GM23338 (cell line): ENCODE measurements at regions not wholly inside any gene's neighbourhood (a gene's known extent, or its start where the extent isn't known, plus 50 kb on each side); places are given as distances from the start of the nearest gene placed in this dataset.

Experiments used
- ATAC-seq: fragments of 200-7000 bp; cut with Tn5 transposase; 3 replicates; pipeline ENCODE4 v1.9.1; 2020
- DNase-seq: peaks from one replicate; pipeline ENCODE4 v3.0.0-alpha.2; 2015; ENCODE audit warnings: low spot score
- H2AFZ ChIP-seq: fragments of 200-600 bp; sonication (generic); 2 replicates; pipeline ENCODE4 v1.8.0; 2016; ENCODE audit warnings: antibody characterized with exemption, mild to moderate bottlenecking, moderate library complexity
- H3F3A ChIP-seq: fragments of 200-600 bp; sonication (generic); replicated peaks from 2 replicates; pipeline ENCODE4 v1.8.0; 2017; ENCODE audit warnings: antibody characterized with exemption, mixed run types, low read depth
- H3K27ac ChIP-seq: fragments of 200-600 bp; sonication (generic); 2 replicates; pipeline ENCODE4 v1.6.1; 2016; ENCODE audit warnings: low read depth
- H3K27me3 ChIP-seq: fragments of 200-600 bp; sonication (generic); 2 replicates; pipeline ENCODE4 v1.8.0; 2016; ENCODE audit warnings: mild to moderate bottlenecking, mixed run types, moderate library complexity; ENCODE audit not compliant: insufficient read depth
- H3K36me3 ChIP-seq: fragments of 200-600 bp; sonication (generic); 2 replicates; pipeline ENCODE4 v1.8.0; 2016; ENCODE audit warnings: mild to moderate bottlenecking; ENCODE audit not compliant: insufficient read depth
- H3K4me1 ChIP-seq: fragments of 200-600 bp; sonication (generic); 2 replicates; pipeline ENCODE4 v1.8.0; 2016; ENCODE audit warnings: mild to moderate bottlenecking, moderate library complexity; ENCODE audit not compliant: insufficient read depth
- H3K4me2 ChIP-seq: fragments of 200-600 bp; sonication (generic); 2 replicates; pipeline ENCODE4 v1.7.1; 2017; ENCODE audit warnings: mixed run types
- H3K4me3 ChIP-seq: fragments of 200-600 bp; sonication (generic); 2 replicates; pipeline ENCODE4 v1.6.1; 2016; ENCODE audit warnings: mixed run types
- H3K79me2 ChIP-seq: fragments of 200-600 bp; sonication (generic); replicated peaks from 2 replicates; pipeline ENCODE4 v1.8.0; 2017; ENCODE audit warnings: mild to moderate bottlenecking; ENCODE audit not compliant: insufficient read depth
- H3K9me2 ChIP-seq: fragments of 200-600 bp; sonication (generic); 2 replicates; pipeline ENCODE4 v1.8.0; 2017; ENCODE audit not compliant: insufficient read depth
- H4K20me1 ChIP-seq: fragments of 200-600 bp; sonication (generic); replicated peaks from 2 replicates; pipeline ENCODE4 v1.8.0; 2017; ENCODE audit warnings: mild to moderate bottlenecking; ENCODE audit not compliant: insufficient read depth
- H3K27ac Mint-ChIP-seq: 2 replicates; pipeline ENCODE4 v1.8.0; 2020; ENCODE audit warnings: inconsistent platforms, mild to moderate bottlenecking, moderate library complexity, mixed read lengths
- H3K27me3 Mint-ChIP-seq: 3 replicates; pipeline ENCODE4 v1.8.0; 2022; ENCODE audit warnings: low read depth, mild to moderate bottlenecking, moderate library complexity, mixed read lengths, inconsistent platforms; ENCODE audit not compliant: insufficient read depth, poor library complexity
- H3K36me3 Mint-ChIP-seq: 3 replicates; pipeline ENCODE4 v1.8.0; 2021; ENCODE audit warnings: low read depth, mild to moderate bottlenecking, inconsistent platforms, moderate library complexity, mixed read lengths
- H3K4me1 Mint-ChIP-seq: 3 replicates; pipeline ENCODE4 v1.8.0; 2020; ENCODE audit warnings: mild to moderate bottlenecking, inconsistent platforms, mixed read lengths
- H3K4me3 Mint-ChIP-seq: 3 replicates; pipeline ENCODE4 v1.8.0; 2021; ENCODE audit warnings: moderate library complexity, mild to moderate bottlenecking, inconsistent platforms, mixed read lengths
- H3K9me3 Mint-ChIP-seq: 3 replicates; pipeline ENCODE4 v1.8.0; 2020; ENCODE audit warnings: moderate library complexity, mild to moderate bottlenecking, inconsistent platforms, mixed read lengths
- CREB1 ChIP-seq: fragments of 250-450 bp; sonication (Bioruptor Pico); IDR thresholded peaks from 2 replicates; pipeline ENCODE4 v1.5.0; 2020; ENCODE audit warnings: low read depth, mild to moderate bottlenecking, moderate library complexity
- JUNB ChIP-seq: IDR thresholded peaks from one replicate; pipeline ENCODE4 v1.6.1; 2016; ENCODE audit warnings: antibody characterized with exemption; ENCODE audit not compliant: unreplicated experiment
- NANOG ChIP-seq: IDR thresholded peaks from 2 replicates; pipeline ENCODE4 v1.6.1; 2016; ENCODE audit warnings: antibody characterized with exemption, borderline replicate concordance
- REST ChIP-seq: IDR thresholded peaks from one replicate; pipeline ENCODE4 v1.6.1; 2018; ENCODE audit warnings: antibody characterized with exemption; ENCODE audit not compliant: unreplicated experiment
- ZNF114 ChIP-seq: fragments of 250-450 bp; sonication (Bioruptor Pico); IDR thresholded peaks from 2 replicates; pipeline ENCODE4 v1.5.0; 2020; ENCODE audit warnings: mild to moderate bottlenecking, moderate library complexity
- ZNF331 ChIP-seq: fragments of 250-450 bp; sonication (Bioruptor Pico); IDR thresholded peaks from 2 replicates; pipeline ENCODE4 v1.5.0; 2020; ENCODE audit warnings: low read depth, mild to moderate bottlenecking, moderate library complexity
- TF ChIP-seq, protein P1 (sequence below): IDR thresholded peaks from 2 replicates; pipeline ENCODE4 v1.6.1; 2016; ENCODE audit warnings: antibody characterized with exemption
- TF ChIP-seq, protein P2 (sequence below): fragments of 250-450 bp; sonication (Bioruptor Pico); IDR thresholded peaks from 2 replicates; pipeline ENCODE4 v1.5.0; 2020; ENCODE audit warnings: mild to moderate bottlenecking, moderate library complexity
- TF ChIP-seq, protein P3 (sequence below), 2 experiments: fragments of 200-600 bp in 1 of 2; sonication (generic) in 1 of 2; conservative IDR thresholded peaks; 2 replicates each; pipeline versions ENCODE4 v1.5.1 to v1.6.1; 2016 to 2017; ENCODE audit warnings: antibody characterized with exemption in 2 of 2, low read depth in 2 of 2, mild to moderate bottlenecking in 2 of 2, moderate library complexity in 1 of 2

DNA sequence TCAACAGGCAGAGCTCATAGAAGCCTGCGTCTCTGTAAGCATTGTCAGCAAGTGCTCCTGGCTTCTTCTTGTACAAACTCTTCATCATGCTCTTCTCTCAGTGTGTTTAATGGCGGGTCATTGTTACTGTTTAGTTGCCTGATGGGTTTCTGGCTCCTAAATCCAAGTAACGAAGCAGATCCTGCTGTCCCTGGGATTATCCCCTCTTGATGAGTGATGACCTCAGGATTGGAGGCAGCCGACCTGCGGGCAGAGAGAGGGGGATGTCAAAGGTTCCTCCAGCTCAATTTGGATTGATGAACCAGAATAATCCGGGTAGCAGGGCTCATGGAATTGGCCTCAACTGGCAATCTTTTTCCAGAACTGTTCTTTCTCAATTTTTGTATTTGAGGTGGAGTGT, 66.1 kb upstream of the BARHL2 start (continued):
- TF ChIP-seq, protein P1, sequence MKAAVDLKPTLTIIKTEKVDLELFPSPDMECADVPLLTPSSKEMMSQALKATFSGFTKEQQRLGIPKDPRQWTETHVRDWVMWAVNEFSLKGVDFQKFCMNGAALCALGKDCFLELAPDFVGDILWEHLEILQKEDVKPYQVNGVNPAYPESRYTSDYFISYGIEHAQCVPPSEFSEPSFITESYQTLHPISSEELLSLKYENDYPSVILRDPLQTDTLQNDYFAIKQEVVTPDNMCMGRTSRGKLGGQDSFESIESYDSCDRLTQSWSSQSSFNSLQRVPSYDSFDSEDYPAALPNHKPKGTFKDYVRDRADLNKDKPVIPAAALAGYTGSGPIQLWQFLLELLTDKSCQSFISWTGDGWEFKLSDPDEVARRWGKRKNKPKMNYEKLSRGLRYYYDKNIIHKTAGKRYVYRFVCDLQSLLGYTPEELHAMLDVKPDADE: no peak
- no peak for TF ChIP-seq REST
- TF ChIP-seq NANOG: no peak
- no peak for TF ChIP-seq CREB1 (CRISPR knock-in tag)
- TF ChIP-seq ZNF331: no peak

DNA sequence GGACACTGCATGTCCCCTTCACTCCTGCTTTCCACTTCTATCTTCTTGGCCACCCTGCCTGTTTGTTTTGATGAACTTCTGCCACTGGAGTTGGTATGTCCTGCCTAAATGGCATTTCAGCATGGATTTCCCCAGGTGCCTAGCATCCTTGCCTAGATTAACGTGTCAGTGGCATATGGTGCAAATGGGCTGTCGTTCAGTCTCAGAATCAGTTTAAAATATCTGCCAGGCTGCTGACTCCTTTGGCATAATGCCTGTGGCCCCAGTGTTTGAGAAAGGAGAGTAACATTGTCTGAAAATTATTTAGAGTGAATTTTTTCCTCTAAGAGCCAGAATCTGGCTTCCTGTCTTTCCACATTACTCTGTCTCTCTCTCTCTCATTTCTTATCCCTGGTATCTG, 64.9 kb upstream of the BARHL2 start:
- Histone ChIP-seq H3K27me3 (no peaks in the 10 kb centered on the region), H3K27ac (no peak overlapping the region), H3K9me2 (0 out of 2 replicates have a peak, but pooled peaks cover 4% of the 10 kb centered on the region), H3K4me3 (no peak overlapping the region), H2AFZ (no peak overlapping the region; the same call in 1 of the 2 replicates), H3F3A (no peaks in the 10 kb centered on the region), H3K4me2 (no peak overlapping the region), H3K79me2 (no peaks in the 10 kb centered on the region), H4K20me1 (no peaks in the 10 kb centered on the region), H3K36me3 (no peaks in the 10 kb centered on the region), H3K4me1 (peaks cover 11% of the 10 kb centered on the region; the same call in 1 of the 2 replicates)
- Mint-ChIP-seq H3K9me3 (no peaks in the 10 kb centered on the region), H3K4me3 (no peak overlapping the region), H3K27me3 (peaks cover 4% of the 10 kb centered on the region), H3K4me1 (peaks cover 16% of the 10 kb centered on the region), H3K36me3 (no peaks in the 10 kb centered on the region), H3K27ac (no peak overlapping the region)
- DNase-seq (no peak), ATAC-seq (no peak)
- TF ChIP-seq JUNB (no peak), ZNF114 (CRISPR knock-in tag) (no peak), REST (no peak), NANOG (no peak)
- TF ChIP-seq, protein P2, sequence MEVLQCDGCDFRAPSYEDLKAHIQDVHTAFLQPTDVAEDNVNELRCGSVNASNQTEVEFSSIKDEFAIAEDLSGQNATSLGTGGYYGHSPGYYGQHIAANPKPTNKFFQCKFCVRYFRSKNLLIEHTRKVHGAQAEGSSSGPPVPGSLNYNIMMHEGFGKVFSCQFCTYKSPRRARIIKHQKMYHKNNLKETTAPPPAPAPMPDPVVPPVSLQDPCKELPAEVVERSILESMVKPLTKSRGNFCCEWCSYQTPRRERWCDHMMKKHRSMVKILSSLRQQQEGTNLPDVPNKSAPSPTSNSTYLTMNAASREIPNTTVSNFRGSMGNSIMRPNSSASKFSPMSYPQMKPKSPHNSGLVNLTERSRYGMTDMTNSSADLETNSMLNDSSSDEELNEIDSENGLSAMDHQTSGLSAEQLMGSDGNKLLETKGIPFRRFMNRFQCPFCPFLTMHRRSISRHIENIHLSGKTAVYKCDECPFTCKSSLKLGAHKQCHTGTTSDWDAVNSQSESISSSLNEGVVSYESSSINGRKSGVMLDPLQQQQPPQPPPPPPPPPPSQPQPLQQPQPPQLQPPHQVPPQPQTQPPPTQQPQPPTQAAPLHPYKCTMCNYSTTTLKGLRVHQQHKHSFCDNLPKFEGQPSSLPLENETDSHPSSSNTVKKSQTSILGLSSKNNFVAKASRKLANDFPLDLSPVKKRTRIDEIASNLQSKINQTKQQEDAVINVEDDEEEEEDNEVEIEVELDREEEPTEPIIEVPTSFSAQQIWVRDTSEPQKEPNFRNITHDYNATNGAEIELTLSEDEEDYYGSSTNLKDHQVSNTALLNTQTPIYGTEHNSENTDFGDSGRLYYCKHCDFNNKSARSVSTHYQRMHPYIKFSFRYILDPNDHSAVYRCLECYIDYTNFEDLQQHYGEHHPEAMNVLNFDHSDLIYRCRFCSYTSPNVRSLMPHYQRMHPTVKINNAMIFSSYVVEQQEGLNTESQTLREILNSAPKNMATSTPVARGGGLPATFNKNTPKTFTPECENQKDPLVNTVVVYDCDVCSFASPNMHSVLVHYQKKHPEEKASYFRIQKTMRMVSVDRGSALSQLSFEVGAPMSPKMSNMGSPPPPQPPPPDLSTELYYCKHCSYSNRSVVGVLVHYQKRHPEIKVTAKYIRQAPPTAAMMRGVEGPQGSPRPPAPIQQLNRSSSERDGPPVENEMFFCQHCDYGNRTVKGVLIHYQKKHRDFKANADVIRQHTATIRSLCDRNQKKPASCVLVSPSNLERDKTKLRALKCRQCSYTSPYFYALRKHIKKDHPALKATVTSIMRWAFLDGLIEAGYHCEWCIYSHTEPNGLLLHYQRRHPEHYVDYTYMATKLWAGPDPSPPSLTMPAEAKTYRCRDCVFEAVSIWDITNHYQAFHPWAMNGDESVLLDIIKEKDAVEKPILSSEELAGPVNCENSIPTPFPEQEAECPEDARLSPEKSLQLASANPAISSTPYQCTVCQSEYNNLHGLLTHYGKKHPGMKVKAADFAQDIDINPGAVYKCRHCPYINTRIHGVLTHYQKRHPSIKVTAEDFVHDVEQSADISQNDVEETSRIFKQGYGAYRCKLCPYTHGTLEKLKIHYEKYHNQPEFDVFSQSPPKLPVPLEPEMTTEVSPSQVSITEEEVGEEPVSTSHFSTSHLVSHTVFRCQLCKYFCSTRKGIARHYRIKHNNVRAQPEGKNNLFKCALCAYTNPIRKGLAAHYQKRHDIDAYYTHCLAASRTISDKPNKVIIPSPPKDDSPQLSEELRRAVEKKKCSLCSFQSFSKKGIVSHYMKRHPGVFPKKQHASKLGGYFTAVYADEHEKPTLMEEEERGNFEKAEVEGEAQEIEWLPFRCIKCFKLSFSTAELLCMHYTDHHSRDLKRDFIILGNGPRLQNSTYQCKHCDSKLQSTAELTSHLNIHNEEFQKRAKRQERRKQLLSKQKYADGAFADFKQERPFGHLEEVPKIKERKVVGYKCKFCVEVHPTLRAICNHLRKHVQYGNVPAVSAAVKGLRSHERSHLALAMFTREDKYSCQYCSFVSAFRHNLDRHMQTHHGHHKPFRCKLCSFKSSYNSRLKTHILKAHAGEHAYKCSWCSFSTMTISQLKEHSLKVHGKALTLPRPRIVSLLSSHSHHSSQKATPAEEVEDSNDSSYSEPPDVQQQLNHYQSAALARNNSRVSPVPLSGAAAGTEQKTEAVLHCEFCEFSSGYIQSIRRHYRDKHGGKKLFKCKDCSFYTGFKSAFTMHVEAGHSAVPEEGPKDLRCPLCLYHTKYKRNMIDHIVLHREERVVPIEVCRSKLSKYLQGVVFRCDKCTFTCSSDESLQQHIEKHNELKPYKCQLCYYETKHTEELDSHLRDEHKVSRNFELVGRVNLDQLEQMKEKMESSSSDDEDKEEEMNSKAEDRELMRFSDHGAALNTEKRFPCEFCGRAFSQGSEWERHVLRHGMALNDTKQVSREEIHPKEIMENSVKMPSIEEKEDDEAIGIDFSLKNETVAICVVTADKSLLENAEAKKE: no peak
- TF ChIP-seq, protein P3, sequence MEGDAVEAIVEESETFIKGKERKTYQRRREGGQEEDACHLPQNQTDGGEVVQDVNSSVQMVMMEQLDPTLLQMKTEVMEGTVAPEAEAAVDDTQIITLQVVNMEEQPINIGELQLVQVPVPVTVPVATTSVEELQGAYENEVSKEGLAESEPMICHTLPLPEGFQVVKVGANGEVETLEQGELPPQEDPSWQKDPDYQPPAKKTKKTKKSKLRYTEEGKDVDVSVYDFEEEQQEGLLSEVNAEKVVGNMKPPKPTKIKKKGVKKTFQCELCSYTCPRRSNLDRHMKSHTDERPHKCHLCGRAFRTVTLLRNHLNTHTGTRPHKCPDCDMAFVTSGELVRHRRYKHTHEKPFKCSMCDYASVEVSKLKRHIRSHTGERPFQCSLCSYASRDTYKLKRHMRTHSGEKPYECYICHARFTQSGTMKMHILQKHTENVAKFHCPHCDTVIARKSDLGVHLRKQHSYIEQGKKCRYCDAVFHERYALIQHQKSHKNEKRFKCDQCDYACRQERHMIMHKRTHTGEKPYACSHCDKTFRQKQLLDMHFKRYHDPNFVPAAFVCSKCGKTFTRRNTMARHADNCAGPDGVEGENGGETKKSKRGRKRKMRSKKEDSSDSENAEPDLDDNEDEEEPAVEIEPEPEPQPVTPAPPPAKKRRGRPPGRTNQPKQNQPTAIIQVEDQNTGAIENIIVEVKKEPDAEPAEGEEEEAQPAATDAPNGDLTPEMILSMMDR (conservative IDR thresholded peaks at IDR 0.05; ENCODE audit: low read depth in 2 of 2): no peak
